Tongue (tissue), 1 donor: ENCODE measurements at regions not wholly inside any gene's neighbourhood (a gene's known extent, or its start where the extent isn't known, plus 50 kb on each side); places are given as distances from the start of the nearest gene placed in this dataset.

ENCODE experiments used
- DNase-seq: peaks from one replicate; pipeline ENCODE4 v3.0.0-alpha.2; 2015

- DNase-seq = no peak
Measured at GRCh38 chr2:38170733-38171132, 94.8 kb upstream of the CYP1B1 start.

- DNase-seq = no peak
Measured at GRCh38 chr2:38170067-38170466, 94.1 kb upstream of the CYP1B1 start.

- DNase-seq = no peak
Measured at GRCh38 chr2:38168710-38169480, 92.9 kb upstream of the CYP1B1 start.

- no peak for DNase-seq
Measured at GRCh38 chr2:38167968-38168350, 92.0 kb upstream of the CYP1B1 start.

- no peak for DNase-seq
Measured at GRCh38 chr2:38165698-38166097, 89.7 kb upstream of the CYP1B1 start.

GRCh38 chr2:38164881-38165280 is 88.9 kb upstream of the CYP1B1 start:
- DNase-seq = no peak

GRCh38 chr2:38163579-38163978 is 87.6 kb upstream of the CYP1B1 start:
- DNase-seq = no peak

- DNase-seq = no peak
Measured at GRCh38 chr2:38163006-38163405, 87.1 kb upstream of the CYP1B1 start.

- no peak for DNase-seq
Measured at GRCh38 chr2:38160516-38160915, 84.6 kb upstream of the CYP1B1 start.

- DNase-seq = peak; percentile 54
Measured at GRCh38 chr2:38159597-38159996, 83.6 kb upstream of the CYP1B1 start.

- DNase-seq = no peak
Measured at GRCh38 chr2:38159191-38159590, 83.2 kb upstream of the CYP1B1 start.

- peak; percentile 24 for DNase-seq
Measured at GRCh38 chr2:38158378-38159118, 82.6 kb upstream of the CYP1B1 start.

- no peak for DNase-seq
Measured at GRCh38 chr2:38156436-38156835, 80.5 kb upstream of the CYP1B1 start.

GRCh38 chr2:38155015-38155414 is 79.1 kb upstream of the CYP1B1 start:
- DNase-seq = no peak

GRCh38 chr2:38154395-38154794 is 78.4 kb upstream of the CYP1B1 start:
- DNase-seq = no peak

- DNase-seq = no peak
Measured at GRCh38 chr2:38153476-38154135, 77.7 kb upstream of the CYP1B1 start.

- DNase-seq = no peak
Measured at GRCh38 chr2:38152913-38153312, 77.0 kb upstream of the CYP1B1 start.

- no peak for DNase-seq
Measured at GRCh38 chr2:38152035-38152434, 76.1 kb upstream of the CYP1B1 start.

GRCh38 chr2:38149531-38149930 is 73.6 kb upstream of the CYP1B1 start:
- DNase-seq = no peak

- DNase-seq = no peak
Measured at GRCh38 chr2:38148501-38148900, 72.5 kb upstream of the CYP1B1 start.

GRCh38 chr2:38147333-38148121 is 71.6 kb upstream of the CYP1B1 start:
- no peak for DNase-seq

GRCh38 chr2:38146907-38147307 is 71.0 kb upstream of the CYP1B1 start:
- no peak for DNase-seq
